Fibroblast of peridontal ligament (primary cell): ENCODE measurements at regions not wholly inside any gene's neighbourhood (a gene's known extent, or its start where the extent isn't known, plus 50 kb on each side); places are given as distances from the start of the nearest gene placed in this dataset.

Source experiments
- DNase-seq: peaks from one replicate; pipeline ENCODE4 v3.0.0-alpha.2; 2010; ENCODE audit errors: extremely low read depth

DNA sequence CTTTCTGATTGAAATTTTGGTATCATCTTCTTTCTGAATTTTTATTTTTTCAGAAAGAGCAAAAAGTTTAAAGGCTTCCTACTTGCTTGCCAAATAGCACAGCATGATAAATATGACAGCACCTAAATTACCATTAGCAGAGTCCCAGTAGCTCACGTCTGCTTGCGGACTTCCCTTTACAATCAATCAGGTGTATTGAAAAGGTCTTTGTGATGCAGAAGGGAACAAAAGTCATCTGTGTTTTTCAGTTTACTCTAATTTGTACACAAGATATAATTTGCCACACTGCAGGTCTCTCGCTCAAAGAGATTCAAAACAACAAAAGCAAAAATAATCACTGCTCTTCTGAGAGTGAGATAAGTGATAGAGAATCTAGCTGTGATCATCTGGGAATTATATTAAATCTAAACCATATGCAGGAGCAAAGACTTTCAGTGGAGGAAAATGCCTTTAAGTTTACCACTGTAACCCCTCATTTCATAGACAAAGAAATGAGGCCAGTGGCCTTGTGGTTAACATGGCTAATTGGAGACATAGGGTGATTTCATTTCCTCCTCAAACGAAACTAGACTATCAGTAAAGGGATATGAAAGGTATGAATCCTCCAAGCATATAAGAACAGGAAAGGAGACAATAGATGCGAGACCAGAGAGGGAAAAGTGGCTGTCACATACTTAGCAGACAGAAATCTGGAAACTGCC, 240.8 kb upstream of the TMPO start:
- DNase-seq = no peak

GRCh38 chr12:98275131-98275475, 240.3 kb upstream of the TMPO start:
- DNase-seq = no peak

DNA sequence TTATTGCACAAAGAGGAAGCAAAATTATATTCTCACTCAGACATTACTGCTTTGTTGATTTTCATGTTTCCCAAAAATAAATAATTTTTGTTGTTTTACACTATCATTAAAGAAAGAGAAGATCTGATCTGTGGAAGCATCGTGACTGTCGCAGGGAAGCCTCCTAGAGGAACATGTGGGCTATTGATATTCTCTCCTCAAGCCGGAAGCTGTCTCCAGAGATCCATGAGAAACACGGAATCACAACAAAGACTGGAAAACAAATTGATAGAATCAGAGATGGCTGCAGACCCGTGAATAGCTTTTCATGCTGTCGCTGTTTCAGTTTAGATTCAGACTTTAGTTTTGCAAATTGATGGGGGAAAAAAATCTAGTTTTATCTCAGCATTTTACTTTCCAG, 235.2 kb upstream of the TMPO start:
- DNase-seq = no peak

DNA sequence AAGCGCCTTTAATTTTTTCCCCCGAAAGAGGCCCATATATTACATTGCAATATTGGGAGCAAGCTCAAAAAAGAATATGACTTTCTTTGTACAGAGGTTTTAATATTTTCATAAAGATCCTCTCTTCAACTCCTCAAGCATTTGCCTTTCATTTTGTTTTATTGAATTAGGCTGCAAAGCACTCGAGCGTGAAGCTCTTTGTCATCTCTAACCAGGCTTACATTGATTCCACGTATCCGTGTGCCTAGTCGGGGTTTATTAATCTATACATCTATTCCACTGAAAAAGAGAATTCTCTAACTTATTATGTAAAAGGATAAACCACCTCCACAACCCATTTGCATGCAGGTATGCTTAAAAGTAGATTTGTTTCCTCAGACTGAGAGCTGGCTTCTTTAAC, 234.8 kb upstream of the TMPO start:
- DNase-seq = no peak

GRCh38 chr12:98291828-98292227, 223.6 kb upstream of the TMPO start:
- DNase-seq = no peak

DNA sequence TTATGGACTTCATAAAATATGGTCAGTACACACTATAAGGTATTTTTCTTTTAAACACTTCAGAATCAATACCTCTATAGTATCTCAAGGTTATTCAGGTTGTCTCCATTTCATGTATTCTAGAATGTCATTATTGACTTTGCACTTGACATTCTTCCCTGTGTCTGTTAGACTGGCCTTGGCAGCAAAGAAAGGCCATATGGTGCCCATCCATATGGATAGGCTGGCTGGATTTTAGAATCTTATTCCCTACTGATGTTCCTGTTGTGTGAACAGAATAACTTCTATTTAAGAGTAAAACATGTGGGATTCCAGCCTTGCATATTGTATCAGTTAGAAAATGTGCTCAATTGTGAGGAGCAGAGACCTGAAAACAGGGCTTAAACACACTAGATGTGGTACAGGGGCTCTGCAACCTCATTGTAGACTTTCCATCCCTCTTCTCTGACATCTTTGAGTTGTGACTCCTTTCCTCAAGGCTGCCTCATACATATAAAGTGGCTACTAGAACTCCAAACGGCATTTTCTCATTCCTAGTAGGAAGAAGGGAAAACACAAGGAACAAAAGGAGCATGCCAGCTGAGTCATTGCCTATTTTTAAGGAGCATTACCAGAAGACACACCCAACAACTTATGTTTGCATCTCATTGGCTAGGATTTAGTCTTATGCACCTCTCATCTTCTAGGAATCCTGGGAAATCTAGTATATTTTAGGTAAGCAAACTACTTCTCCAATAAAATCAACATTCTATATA, 221.2 kb upstream of the TMPO start:
- no peak for DNase-seq

- DNase-seq = no peak
These were observed 219.7 kb upstream of the TMPO start for GRCh38 chr12:98295681-98296080.

DNA sequence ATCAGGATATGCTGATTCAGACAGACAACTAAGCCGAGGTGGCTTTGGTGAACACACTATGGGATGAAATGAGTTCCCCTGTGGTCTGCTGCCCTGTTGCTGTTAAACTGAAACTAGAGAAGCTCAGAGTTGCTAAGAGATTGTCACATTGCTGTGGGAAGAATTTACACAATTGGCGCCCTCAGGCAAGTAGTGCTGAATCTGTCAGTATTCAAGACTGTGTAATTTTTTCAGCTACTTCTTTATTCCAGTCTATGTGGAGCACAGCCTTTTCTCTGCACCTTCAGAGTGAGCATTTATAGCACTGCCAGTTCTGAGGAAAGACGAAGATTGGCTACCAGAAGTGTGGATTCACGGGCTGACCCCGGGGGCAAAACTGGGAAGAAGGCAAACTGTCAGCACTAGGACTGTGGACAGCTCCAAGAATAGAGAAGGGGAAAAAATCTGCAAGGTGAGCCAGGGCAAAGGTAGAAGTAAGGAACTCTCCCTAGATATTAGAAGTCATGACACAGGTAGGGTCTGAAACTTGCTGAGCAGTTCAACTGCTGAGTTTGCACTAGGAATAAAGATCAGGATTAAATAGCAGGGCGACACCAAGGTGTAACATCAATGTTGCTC, 218.8 kb upstream of the TMPO start:
- no peak for DNase-seq

GRCh38 chr12:98297538-98297937, 217.9 kb upstream of the TMPO start:
- DNase-seq = no peak

- DNase-seq = no peak
These were observed 207.2 kb upstream of the TMPO start for GRCh38 chr12:98308141-98308540.

DNA sequence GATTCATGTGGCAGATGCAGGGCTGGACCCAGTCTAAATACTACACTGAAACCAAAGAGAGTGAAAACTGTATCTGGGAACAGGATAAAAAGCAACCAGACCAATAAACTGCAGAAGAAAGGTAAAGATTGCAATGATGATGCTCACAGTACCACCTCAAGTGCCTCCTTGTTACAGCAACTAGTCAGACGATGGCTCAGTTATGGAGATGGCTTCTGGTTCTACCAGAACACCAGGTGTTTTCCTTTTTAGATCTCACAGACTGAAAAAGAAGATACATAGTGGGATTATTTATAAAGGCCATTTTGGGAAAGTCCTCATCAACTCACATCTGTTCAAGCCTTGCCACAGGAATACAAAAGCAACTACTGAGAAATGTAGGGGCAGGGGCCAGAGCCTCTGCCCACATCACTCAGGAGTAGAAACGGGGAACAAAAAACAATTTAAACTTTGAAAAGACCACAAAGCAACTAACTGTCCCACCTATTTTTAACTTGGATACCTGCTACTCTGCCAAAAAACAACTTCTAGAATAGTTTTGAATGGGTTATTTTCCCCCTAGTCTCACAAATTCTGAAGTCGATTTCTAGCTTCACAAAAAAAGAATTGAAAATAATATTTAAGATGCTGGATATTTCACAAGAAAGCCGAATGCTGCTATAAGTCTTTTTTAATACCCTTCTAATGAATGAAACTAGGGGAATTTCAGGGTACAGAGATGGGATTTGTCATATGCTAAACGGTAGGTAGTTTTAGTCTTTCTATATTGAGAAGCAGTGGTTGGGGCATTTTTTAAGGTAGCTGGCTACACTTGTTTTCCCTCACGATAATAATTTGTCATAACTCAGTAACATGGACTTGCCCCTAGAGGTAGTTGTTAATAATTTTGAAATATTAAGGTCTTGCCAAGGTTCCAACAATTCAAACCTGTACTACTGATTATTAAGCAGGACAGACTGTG, 197.2 kb upstream of the TMPO start:
- DNase-seq = no peak

DNA sequence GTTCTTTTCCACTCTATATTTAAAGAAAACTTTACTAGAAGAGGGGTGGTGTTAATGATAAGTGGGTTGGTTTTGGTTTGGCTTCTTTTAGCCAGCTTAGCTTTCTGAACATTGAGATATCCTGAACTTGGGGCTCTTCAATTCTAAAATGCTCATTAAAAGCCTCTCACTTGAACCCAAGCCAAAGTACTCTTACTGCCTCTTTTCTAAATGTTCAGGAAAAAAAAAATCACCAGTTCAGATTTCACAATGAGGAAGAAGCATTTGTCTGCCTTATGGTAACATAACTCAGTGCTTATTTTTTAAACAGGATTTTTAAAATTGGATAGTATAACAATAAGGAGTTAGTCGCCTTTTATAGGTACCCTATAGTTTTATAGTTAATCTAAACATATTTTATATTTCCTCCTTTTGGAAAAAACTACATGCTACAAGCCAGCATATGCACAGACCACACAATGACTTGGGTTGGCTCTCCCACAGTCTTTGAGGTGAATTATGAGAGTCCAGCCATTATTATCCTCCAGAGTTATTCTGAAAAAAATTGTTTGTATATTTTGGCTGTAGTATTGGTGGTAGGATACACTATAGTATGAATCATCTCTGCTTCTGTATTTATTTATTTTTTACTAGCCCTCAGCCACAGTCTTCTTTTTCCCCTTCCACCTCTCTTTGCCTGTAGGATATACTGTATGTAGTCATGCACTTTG, 195.5 kb upstream of the TMPO start:
- DNase-seq = no peak

GRCh38 chr12:98325003-98325402, 190.4 kb upstream of the TMPO start:
- no peak for DNase-seq

DNA sequence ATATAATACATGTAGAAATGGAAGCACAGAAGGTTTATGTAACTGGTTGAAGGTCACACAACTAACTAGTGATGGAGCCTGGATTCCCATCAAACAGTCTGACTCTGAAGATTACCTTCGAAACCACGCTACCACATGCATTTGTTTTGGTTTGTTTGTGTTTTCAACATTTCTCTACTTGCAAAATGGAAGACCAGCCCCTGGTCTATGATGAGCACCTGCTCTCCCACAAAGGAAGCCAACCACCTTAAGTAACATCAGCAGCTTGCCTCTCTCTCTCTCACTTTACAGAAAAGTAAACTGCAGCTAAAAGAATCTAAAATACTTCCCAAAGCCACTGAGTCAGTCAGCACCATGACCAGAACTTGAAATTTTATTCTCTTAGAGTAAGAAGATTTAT, 186.9 kb upstream of the TMPO start:
- DNase-seq = no peak

GRCh38 chr12:98329589-98329988, 185.8 kb upstream of the TMPO start:
- no peak for DNase-seq

GRCh38 chr12:98332642-98333041, 182.7 kb upstream of the TMPO start:
- no peak for DNase-seq

DNA sequence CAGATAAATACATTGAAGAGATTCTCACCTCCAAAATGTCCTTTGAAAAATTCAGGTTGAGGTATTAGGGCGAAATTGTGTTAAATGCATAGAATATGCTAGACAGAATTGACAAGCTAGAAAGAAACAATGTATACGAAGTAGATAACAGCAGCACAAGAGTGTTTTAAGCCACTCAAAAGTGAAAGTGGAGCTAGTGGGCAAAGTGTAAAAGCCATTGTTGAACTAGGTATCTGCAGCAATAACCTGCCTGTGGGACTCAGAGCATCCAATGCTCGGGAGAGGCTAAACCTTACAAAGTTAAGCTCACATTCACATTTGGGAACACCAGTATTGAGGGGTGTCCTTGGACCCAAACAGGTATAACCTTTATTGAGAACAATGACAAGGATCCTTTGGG, 180.6 kb upstream of the TMPO start:
- no peak for DNase-seq

GRCh38 chr12:98341026-98341425, 174.4 kb upstream of the TMPO start:
- no peak for DNase-seq

GRCh38 chr12:98341732-98342131, 173.7 kb upstream of the TMPO start:
- no peak for DNase-seq

DNA sequence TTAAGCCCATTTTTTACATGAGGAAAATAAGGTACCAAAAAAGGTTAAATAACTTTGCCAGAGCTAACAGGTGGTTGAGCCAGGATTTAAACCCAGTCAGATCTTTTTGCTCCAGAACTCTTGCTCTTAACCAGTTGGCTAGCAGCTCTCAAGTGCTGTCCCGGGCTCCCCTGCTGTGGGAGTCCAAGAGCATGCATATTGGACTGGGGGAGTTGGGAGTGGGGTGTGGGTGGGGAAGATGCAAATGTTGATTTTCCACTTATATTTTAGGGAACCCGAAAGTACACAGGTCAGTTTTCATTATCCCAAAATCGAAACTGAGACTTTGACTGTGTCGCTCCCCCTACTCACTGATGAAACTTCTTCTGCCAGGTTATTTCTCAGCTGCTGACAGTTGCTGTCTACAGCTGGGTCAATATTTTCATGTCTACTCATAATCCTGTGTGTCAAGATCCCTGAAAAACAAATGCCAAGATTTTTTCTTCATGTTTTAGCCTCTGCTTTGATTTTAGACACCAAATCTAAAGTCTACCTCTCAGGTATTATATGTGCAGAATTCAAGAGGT, 172.3 kb upstream of the TMPO start:
- DNase-seq = no peak
